SK-N-SH treated with all-trans-retinoic acid at 6 μM for 48 hours (cell line): ENCODE measurements at regions not wholly inside any gene's neighbourhood (a gene's known extent, or its start where the extent isn't known, plus 50 kb on each side); places are given as distances from the start of the nearest gene placed in this dataset.

Experiments
- ATAC-seq: fragments of 200-7000 bp; cut with Tn5 transposase; 3 replicates; pipeline ENCODE4 v1.9.1; 2020; ENCODE audit warnings: mild to moderate bottlenecking, moderate library complexity
- ARNTL ChIP-seq: fragments of 450-650 bp; formaldehyde crosslinking; IDR thresholded peaks from 2 replicates; pipeline ENCODE4 v1.5.0; 2020; ENCODE audit warnings: low read depth, mild to moderate bottlenecking, moderate library complexity, borderline replicate concordance
- BACH2 ChIP-seq: fragments of 250-450 bp; sonication (Bioruptor Pico); IDR thresholded peaks from 2 replicates; pipeline ENCODE4 v1.9.0; 2021; ENCODE audit warnings: mild to moderate bottlenecking, borderline replicate concordance
- CREB5 ChIP-seq: fragments of 250-450 bp; sonication (Bioruptor Pico); IDR thresholded peaks from 2 replicates; pipeline ENCODE4 v1.5.1; 2020; ENCODE audit warnings: low read depth, mild to moderate bottlenecking, moderate library complexity
- CSDC2 ChIP-seq: fragments of 250-450 bp; sonication (Bioruptor Pico); IDR thresholded peaks from 2 replicates; pipeline ENCODE4 v1.5.0; 2020; ENCODE audit warnings: mild to moderate bottlenecking, moderate library complexity
- CSRNP3 ChIP-seq: fragments of 250-450 bp; sonication (Bioruptor Pico); IDR thresholded peaks from 2 replicates; pipeline ENCODE4 v1.5.1; 2021; ENCODE audit warnings: mild to moderate bottlenecking, moderate library complexity
- ESRRG ChIP-seq: fragments of 250-450 bp; sonication (Bioruptor Pico); IDR thresholded peaks from 2 replicates; pipeline ENCODE4 v1.6.1; 2021; ENCODE audit warnings: mild to moderate bottlenecking
- GLIS3 ChIP-seq: fragments of 250-450 bp; sonication (Bioruptor Pico); IDR thresholded peaks from 2 replicates; pipeline ENCODE4 v1.5.0; 2020; ENCODE audit warnings: mild to moderate bottlenecking, moderate library complexity
- ISL1 ChIP-seq: fragments of 250-450 bp; sonication (Bioruptor Pico); IDR thresholded peaks from 2 replicates; pipeline ENCODE4 v2.1.2; 2022; ENCODE audit warnings: mild to moderate bottlenecking, moderate library complexity
- OSR1 ChIP-seq: fragments of 250-450 bp; sonication (Bioruptor Pico); IDR thresholded peaks from 2 replicates; pipeline ENCODE4 v1.8.0; 2022; ENCODE audit warnings: moderate library complexity, mild to moderate bottlenecking, inconsistent platforms
- PATZ1 ChIP-seq: fragments of 250-450 bp; sonication (Bioruptor Pico); IDR thresholded peaks from 2 replicates; pipeline ENCODE4 v1.8.0; 2020; ENCODE audit warnings: mild to moderate bottlenecking, moderate library complexity, borderline replicate concordance
- POU6F1 ChIP-seq: fragments of 250-450 bp; sonication (Bioruptor Pico); IDR thresholded peaks from 2 replicates; pipeline ENCODE4 v1.8.0; 2021; ENCODE audit warnings: low read depth, mild to moderate bottlenecking, moderate library complexity, borderline replicate concordance
- RARB ChIP-seq: fragments of 250-450 bp; sonication (Bioruptor Pico); IDR thresholded peaks from 2 replicates; pipeline ENCODE4 v1.8.0; 2021; ENCODE audit warnings: mild to moderate bottlenecking, moderate library complexity
- SNAI2 ChIP-seq: fragments of 250-450 bp; sonication (Bioruptor Pico); IDR thresholded peaks from 2 replicates; pipeline ENCODE4 v1.5.0; 2020; ENCODE audit warnings: mild to moderate bottlenecking, moderate library complexity
- TCF4 ChIP-seq: fragments of 250-450 bp; sonication (Bioruptor Pico); IDR thresholded peaks from 2 replicates; pipeline ENCODE4 v1.8.0; 2021; ENCODE audit warnings: mild to moderate bottlenecking, moderate library complexity, borderline replicate concordance
- TOX ChIP-seq: fragments of 250-450 bp; sonication (Bioruptor Pico); IDR thresholded peaks from 2 replicates; pipeline ENCODE4 v1.8.0; 2021; ENCODE audit warnings: mild to moderate bottlenecking, moderate library complexity, borderline replicate concordance
- TSHZ2 ChIP-seq: fragments of 250-450 bp; sonication (Bioruptor Pico); IDR thresholded peaks from 2 replicates; pipeline ENCODE4 v1.5.0; 2020; ENCODE audit warnings: mild to moderate bottlenecking, moderate library complexity
- ZFP3 ChIP-seq: fragments of 250-450 bp; sonication (Bioruptor Pico); IDR thresholded peaks from 2 replicates; pipeline ENCODE4 v1.5.0; 2020; ENCODE audit warnings: mild to moderate bottlenecking, moderate library complexity
- ZNF565 ChIP-seq: fragments of 450-650 bp; formaldehyde crosslinking; conservative IDR thresholded peaks from 2 replicates; pipeline ENCODE4 v1.5.0; 2020; ENCODE audit warnings: low read depth, mild to moderate bottlenecking, moderate library complexity
- ZNF70 ChIP-seq: fragments of 450-650 bp; formaldehyde crosslinking; IDR thresholded peaks from 2 replicates; pipeline ENCODE4 v1.5.0; 2020; ENCODE audit warnings: mild to moderate bottlenecking, moderate library complexity
- ZNF8 ChIP-seq: fragments of 450-650 bp; formaldehyde crosslinking; IDR thresholded peaks from 2 replicates; pipeline ENCODE4 v1.5.0; 2020; ENCODE audit warnings: mild to moderate bottlenecking, moderate library complexity

GRCh38 chr3:150094150-150094933 lies 123.6 kb upstream of the PFN2 start:
- no peak for ATAC-seq

GRCh38 chr3:150091626-150092025 lies 120.9 kb upstream of the PFN2 start:
- no peak for ATAC-seq
- TF ChIP-seq ESRRG (CRISPR knock-in tag) = no peak

More at GRCh38 chr3:150094150-150094933, 123.6 kb upstream of the PFN2 start:
- TF ChIP-seq ZNF70 (CRISPR knock-in tag) = no peak
- no peak for TF ChIP-seq ZFP3
- TF ChIP-seq ZNF565 (CRISPR knock-in tag) = no peak
- TF ChIP-seq CSDC2 (CRISPR knock-in tag) = no peak
- TF ChIP-seq CSRNP3 = no peak
- TF ChIP-seq OSR1 = no peak
- no peak for TF ChIP-seq TCF4 (CRISPR knock-in tag)
- no peak for TF ChIP-seq SNAI2
- no peak for TF ChIP-seq ARNTL (CRISPR knock-in tag)
- TF ChIP-seq ISL1 = no peak
- no peak for TF ChIP-seq TSHZ2 (CRISPR knock-in tag)
- TF ChIP-seq GLIS3 = no peak

GRCh38 chr3:150090877-150091276 lies 120.2 kb upstream of the PFN2 start:
- ATAC-seq = peak; percentile 47
- TF ChIP-seq TCF4 (CRISPR knock-in tag) = no peak
- TF ChIP-seq GLIS3 = no peak
- no peak for TF ChIP-seq TOX (CRISPR knock-in tag)
- no peak for TF ChIP-seq POU6F1
- TF ChIP-seq ZNF8 = no peak

- peak; percentile 82 for ATAC-seq
Measured at GRCh38 chr3:150090006-150090405, 119.3 kb upstream of the PFN2 start.

More at GRCh38 chr3:150090006-150090405, 119.3 kb upstream of the PFN2 start:
- TF ChIP-seq TOX (CRISPR knock-in tag) = peak; percentile 33; the same call in 1 of the 2 replicates
- TF ChIP-seq RARB (CRISPR knock-in tag) = no peak
- no peak for TF ChIP-seq PATZ1 (CRISPR knock-in tag)
- no peak for TF ChIP-seq CSRNP3
- TF ChIP-seq CREB5 (CRISPR knock-in tag) = no peak
- no peak for TF ChIP-seq BACH2
